HFF-Myc (cell line): ENCODE measurements at regions not wholly inside any gene's neighbourhood (a gene's known extent, or its start where the extent isn't known, plus 50 kb on each side); places are given as distances from the start of the nearest gene placed in this dataset.
"Not testable (repeated sequence)": the region's sequence is repeated elsewhere in the genome, so short reads cannot be mapped to it uniquely, and the experiment has no call there.

ENCODE experiments used
- DNase-seq: peaks from one replicate; pipeline ENCODE4 v3.0.0-alpha.2; 2011; ENCODE audit warnings: low read depth; ENCODE audit errors: extremely low read depth
- H3K4me3 ChIP-seq: replicated peaks from 2 replicates; pipeline ENCODE4 v1.5.1; 2011; ENCODE audit warnings: low read depth, mild to moderate bottlenecking, control low read depth, low read length
- TF ChIP-seq, protein P1 (sequence below): IDR thresholded peaks from 2 replicates; pipeline ENCODE4 v1.5.1; 2012; ENCODE audit warnings: mild to moderate bottlenecking, low read depth, low read length, control low read depth; ENCODE audit errors: missing control alignments

DNA sequence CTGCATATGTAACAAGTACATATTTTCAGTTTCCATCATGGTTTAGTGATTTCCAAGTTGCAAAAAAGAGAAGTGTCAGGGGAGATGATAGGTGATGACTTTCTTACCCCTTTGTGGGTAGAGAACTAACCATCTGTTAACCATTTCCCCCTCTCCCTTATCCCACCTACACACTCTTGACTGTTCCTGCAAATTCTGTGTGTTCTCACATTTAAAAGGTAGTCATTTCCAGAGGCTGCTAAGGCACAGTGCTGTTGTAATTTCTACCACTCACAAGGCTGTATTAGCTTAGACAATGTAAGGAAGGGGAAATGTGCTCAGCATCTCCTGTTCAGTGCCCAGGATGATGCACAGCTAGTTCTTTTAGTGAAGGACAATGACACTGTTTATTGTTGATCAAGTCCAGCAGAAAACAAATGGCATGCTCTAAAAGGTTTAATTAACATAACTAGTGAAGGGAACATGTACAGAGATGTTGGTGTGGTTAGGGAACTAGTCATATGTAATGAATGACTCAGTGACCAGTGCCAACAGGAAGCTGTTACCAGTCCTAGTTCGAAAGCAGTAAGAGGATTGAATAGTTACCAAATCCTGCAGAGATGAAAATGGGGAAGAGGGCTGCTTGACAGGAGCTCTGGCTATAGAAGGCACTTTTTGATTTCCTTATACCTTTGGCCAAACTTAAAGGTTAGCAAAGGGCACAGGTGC, 165.1 kb downstream of the PLK2 start:
- TF ChIP-seq, protein P1, sequence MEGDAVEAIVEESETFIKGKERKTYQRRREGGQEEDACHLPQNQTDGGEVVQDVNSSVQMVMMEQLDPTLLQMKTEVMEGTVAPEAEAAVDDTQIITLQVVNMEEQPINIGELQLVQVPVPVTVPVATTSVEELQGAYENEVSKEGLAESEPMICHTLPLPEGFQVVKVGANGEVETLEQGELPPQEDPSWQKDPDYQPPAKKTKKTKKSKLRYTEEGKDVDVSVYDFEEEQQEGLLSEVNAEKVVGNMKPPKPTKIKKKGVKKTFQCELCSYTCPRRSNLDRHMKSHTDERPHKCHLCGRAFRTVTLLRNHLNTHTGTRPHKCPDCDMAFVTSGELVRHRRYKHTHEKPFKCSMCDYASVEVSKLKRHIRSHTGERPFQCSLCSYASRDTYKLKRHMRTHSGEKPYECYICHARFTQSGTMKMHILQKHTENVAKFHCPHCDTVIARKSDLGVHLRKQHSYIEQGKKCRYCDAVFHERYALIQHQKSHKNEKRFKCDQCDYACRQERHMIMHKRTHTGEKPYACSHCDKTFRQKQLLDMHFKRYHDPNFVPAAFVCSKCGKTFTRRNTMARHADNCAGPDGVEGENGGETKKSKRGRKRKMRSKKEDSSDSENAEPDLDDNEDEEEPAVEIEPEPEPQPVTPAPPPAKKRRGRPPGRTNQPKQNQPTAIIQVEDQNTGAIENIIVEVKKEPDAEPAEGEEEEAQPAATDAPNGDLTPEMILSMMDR = no peak
- H3K4me3 ChIP-seq = no peak overlapping the region
- DNase-seq = no peak

DNA sequence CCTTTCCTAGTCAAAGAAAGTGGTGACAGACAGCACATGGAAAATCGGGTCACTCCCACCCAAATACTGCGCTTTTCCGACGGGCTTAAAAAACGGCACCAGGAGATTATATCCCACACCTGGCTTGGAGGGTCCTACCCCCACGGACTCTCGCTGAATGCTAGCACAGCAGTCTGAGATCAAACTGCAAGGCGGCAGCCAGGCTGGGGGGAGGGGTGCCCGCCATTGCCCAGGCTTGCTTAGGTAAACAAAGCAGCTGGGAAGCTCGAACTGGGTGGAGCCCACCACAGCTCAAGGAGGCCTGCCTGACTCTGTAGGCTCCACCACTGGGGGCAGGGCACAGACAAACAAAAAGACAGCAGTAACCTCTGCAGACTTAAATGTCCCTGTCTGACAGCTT, 171.6 kb downstream of the PLK2 start:
- DNase-seq, H3K4me3 ChIP-seq: not testable (repeated sequence)

DNA sequence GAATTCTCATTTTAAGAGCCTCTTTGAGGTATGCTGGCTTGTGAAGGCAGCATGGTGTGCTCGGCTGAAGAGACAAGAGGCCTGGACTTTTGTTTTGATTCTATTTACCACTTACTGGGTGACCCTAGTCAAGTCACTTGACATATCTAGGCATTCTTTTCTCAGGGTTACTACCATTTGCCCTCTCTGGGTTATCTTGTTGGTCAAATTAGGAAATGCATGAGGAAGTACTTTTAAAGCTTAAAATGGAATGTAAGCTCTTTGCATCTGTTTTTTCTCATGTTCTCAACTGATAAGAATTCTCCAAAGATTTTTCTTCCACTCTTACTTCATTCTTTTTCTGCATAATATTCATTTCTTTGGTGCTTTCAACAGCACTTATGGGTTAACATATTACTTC, 173.1 kb downstream of the PLK2 start:
- TF ChIP-seq, protein P1 = no peak
- no peak for DNase-seq
- H3K4me3 ChIP-seq = no peak overlapping the region

DNA sequence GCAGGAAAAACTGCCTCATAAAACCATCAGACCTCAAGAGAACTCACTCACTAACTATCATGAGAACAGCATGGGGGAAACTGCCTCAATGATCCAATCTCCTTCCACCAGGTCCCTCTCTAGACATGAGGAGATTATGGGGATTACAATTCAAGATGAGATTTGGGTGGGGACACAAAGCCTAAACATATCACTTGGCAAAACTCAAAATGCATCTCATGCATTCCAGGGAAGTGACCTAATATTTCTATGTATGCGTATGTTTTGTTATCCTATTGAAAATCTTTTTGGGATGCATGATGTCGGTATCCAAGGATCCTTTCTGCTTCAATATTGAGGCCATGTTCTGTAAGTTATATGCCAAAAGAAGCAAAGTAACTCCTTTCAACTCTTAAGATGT, 174.0 kb downstream of the PLK2 start:
- DNase-seq = no peak
- TF ChIP-seq, protein P1 = no peak
- no peak overlapping the region for H3K4me3 ChIP-seq

DNA sequence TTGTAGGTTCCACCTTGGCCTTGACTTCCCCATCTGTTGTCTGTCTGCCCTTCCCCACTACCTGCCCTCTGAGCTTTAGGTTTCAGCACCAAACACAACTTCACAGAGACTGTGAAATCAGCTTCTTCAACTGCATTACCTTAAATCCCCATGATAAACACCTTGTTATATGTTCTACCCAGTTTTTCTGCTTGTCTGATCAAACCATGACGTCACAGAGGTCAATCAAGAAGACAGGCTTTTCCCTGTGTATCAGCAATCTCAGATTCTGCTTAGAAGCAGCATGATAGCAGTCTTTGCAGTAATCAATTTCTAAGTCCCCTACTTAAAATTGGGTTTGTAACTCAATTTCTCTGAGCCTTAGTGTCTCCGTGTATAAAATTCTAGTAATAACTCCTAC, 175.0 kb downstream of the PLK2 start:
- no peak overlapping the region for H3K4me3 ChIP-seq
- TF ChIP-seq, protein P1 = no peak
- DNase-seq = no peak

DNA sequence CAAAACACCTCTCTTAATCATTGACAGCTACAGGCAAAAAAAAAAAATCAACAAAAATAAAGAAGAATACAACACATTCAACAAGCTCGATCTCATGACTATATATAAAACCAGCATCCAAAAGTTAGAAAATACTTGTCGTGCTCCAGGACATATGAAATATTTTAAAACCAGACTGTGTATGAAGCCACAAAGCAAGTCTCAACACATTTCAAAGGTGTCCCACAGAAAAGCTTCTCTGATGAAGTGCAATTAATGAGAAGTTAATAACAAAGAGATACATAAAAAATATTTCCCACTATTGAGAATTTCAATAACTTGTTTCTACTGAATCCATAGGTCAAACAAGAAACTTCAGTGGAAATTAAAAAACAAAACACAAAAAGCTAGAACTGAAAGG, 178.7 kb downstream of the PLK2 start:
- no peak for DNase-seq
- TF ChIP-seq, protein P1 = no peak
- no peak overlapping the region for H3K4me3 ChIP-seq

DNA sequence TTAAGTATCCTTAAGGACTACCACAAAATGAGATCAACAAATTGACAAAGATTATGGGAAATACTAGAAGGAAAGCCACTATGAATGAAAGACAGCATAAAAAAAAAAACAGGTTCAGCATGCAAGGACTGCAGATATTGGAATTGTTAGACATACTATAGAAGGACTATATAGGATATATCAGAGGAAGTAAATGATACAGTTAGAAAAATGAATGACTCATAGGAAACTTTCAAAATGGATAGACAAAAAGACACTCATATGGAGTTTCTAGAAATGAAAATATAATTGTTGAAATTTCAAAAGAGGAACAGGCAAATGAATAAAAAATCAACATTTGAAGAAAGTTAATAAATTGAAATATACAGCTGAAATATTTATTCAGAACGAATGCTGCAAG, 180.6 kb downstream of the PLK2 start:
- no peak for DNase-seq
- TF ChIP-seq, protein P1 = no peak
- no peak overlapping the region for H3K4me3 ChIP-seq
